Gastroesophageal sphincter (tissue), 4 donors: ENCODE measurements at regions not wholly inside any gene's neighbourhood (a gene's known extent, or its start where the extent isn't known, plus 50 kb on each side); places are given as distances from the start of the nearest gene placed in this dataset.

Source experiments
- ATAC-seq: fragments of 150-250 bp; one replicate; pipeline ENCODE4 v1.9.1; 2016; ENCODE audit warnings: mild to moderate bottlenecking, moderate library complexity
- H3K27ac ChIP-seq, 4 donors: fragments of 200-600 bp; sonication (generic) in 3 of 4; 1 replicate in 3 of 4; 2 replicates in 1 of 4; pipeline ENCODE4 v1.5.1; 2016 to 2019
- H3K27me3 ChIP-seq: fragments of 200-600 bp; sonication (generic); one replicate; pipeline ENCODE4 v1.5.1; 2019
- H3K36me3 ChIP-seq, 2 donors: fragments of 200-600 bp; sonication (generic); one replicate each; pipeline ENCODE4 v1.5.1; 2019; ENCODE audit warnings: control low read depth in 1 of 2
- H3K4me1 ChIP-seq, 3 donors: fragments of 200-600 bp; sonication (generic); 1 replicate in 2 of 3; 2 replicates in 1 of 3; pipeline ENCODE4 v1.5.1; 2016 to 2019; ENCODE audit warnings: control low read depth in 2 of 3
- H3K4me3 ChIP-seq, 2 donors: fragments of 200-600 bp; sonication (generic); one replicate each; pipeline ENCODE4 v1.5.1; 2019; ENCODE audit warnings: mild to moderate bottlenecking in 1 of 2, moderate library complexity in 1 of 2
- H3K9me3 ChIP-seq, 3 donors: fragments of 200-600 bp; sonication (generic); one replicate each; pipeline ENCODE4 v1.5.1; 2017 to 2019; ENCODE audit warnings: control low read depth in 2 of 3
- CTCF ChIP-seq, 4 experiments: fragments of 200-600 bp in 2 of 4; fragments of 450-650 bp in 2 of 4; sonication (generic) in 1 of 4; IDR thresholded peaks; one replicate each; pipeline ENCODE4 v1.5.1; 2017 to 2019; ENCODE audit warnings: antibody characterized with exemption in 4 of 4, mild to moderate bottlenecking in 2 of 4, moderate library complexity in 2 of 4
- EP300 ChIP-seq: sonication (generic); formaldehyde crosslinking; IDR thresholded peaks from one replicate; pipeline ENCODE4 v1.6.1; 2017; ENCODE audit warnings: antibody characterized with exemption, mild to moderate bottlenecking
- POLR2A ChIP-seq, 2 donors: fragments of 450-650 bp; IDR thresholded peaks; one replicate each; pipeline ENCODE4 v1.6.1; 2017; ENCODE audit warnings: antibody characterized with exemption in 2 of 2, mild to moderate bottlenecking in 2 of 2, moderate library complexity in 1 of 2
- POLR2AphosphoS5 ChIP-seq: sonication (generic); formaldehyde crosslinking; IDR thresholded peaks from one replicate; pipeline ENCODE4 v1.6.1; 2017; ENCODE audit warnings: antibody characterized with exemption
- WGBS, 2 donors: methylation state at CpG; one replicate each; pipeline ENCODE4 v1.1.5; 2018; ENCODE audit warnings: low coverage in 1 of 2; 5-methylcytosine and 5-hydroxymethylcytosine counted together

DNA sequence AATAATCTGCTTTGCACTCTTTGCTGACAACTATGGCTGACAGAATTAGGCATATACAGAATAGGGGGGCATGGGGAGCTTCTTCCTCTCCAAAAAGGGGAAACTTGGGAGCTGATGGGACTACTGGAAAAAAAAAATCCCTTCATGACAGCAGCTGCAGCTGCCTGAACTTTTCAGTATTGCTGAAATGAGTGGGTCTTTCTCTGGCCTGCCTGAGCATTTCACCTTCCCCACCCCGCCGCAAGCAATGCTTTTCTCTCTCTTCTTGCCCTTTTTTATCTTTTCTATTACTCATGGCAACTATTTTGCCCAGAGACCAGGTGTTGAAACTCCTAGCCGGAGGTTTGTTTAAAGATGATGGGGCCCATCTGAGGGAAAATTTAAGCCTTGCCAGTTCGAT lies 244.9 kb downstream of the SEMA3D start:
- H3K27me3 ChIP-seq: no peaks in the 10 kb centered on the region
- TF ChIP-seq POLR2A (IDR thresholded peaks at IDR 0.05): no peak
- TF ChIP-seq EP300: no peak
- 73 to 100% methylated on average over 3 to 4 of the region's 4 CpGs for WGBS, 2 donors
- H3K9me3 ChIP-seq: no peaks in the 10 kb centered on the region
- no peak for ATAC-seq
- no peaks in the 10 kb centered on the region for H3K36me3 ChIP-seq
- no peak overlapping the region for H3K27ac ChIP-seq
- no peak overlapping the region for H3K4me3 ChIP-seq
- H3K4me1 ChIP-seq: peaks cover 0 to 7% (median 0%) of the 10 kb centered on the region in 3 donors

DNA sequence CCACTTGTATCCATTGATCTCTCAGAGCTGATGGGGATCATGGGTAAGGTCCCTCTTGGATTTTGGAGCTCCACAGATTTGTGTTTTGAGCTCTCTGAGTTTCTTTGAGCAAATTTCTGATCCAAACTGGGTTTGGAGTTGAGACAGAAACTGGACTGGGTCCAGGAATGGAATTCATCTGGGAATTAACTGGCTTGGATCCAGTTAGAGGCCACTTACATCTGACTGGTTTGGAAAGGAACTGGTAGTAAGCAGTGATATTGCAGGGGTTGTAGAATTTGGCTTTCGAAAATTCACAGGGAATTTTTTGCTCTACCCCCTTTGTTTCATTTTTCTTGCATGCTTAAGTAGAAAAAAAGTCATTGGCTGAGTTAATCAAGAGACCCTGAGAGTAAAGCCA lies 245.6 kb downstream of the SEMA3D start:
- no peak for ATAC-seq
- Histone ChIP-seq H3K36me3 (no peaks in the 10 kb centered on the region), H3K4me1 (peaks cover 0 to 5% (median 0%) of the 10 kb centered on the region in 3 donors), H3K4me3 (no peak overlapping the region), H3K27me3 (no peaks in the 10 kb centered on the region), H3K9me3 (no peaks in the 10 kb centered on the region), H3K27ac (no peak overlapping the region)
- no peak for TF ChIP-seq EP300
- TF ChIP-seq POLR2A (IDR thresholded peaks at IDR 0.05): no peak
- TF ChIP-seq CTCF (IDR thresholded peaks at IDR 0.05): no peak
- no peak for TF ChIP-seq POLR2AphosphoS5
- 69 to 78% methylated on average over 1 of the region's 1 CpG for whole genome bisulfite sequencing, 2 donors

DNA sequence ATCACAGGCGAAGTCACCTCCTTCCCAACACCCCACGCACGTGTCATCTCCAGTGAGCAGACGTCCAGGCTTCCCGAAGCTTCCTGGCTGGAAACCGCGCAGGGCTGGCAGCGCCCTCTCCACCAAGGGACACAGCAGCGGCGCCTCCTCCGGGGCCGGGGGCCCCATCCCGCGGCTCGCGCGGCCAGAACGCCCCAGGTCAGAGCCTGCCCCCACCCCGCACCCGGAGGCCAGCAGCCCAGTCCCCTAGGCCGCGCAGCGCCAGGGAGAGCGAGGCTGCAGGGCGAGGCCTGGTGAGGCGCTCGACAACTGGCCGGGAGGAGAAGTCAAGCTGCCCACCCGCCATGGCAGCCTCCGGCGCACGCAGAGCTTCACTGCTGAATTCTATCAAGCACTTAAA lies 247.0 kb downstream of the SEMA3D start:
- WGBS, 2 donors: 97% methylated on average over 5 of the region's 32 CpGs; no CpG with 5 or more reads in 1 of the 2 donors
- H3K27ac ChIP-seq: no peak overlapping the region
- ATAC-seq: peak; percentile 16

DNA sequence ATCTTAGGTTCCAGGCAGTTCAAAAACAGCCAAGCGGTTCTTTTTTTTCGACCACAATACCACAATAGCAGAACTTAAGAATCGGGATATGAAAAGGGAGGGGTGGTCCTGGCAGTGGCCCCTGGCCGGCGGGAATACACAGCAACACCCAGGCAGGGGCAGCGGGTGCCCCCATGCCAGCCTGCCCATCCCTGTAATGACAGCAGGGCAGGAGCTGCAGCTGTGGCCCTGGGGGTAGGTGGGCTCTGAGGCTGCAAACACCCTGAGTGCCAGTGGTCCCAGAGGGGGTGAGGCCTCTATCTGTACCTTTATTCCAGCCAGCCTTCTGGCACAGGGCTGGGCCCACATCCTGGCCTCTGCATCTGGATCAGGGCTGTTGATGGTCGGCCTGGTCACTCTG lies 247.4 kb downstream of the SEMA3D start:
- H3K36me3 ChIP-seq: no peaks in the 10 kb centered on the region
- TF ChIP-seq POLR2AphosphoS5 (no peak), EP300 (no peak), POLR2A (IDR thresholded peaks at IDR 0.05) (no peak), CTCF (IDR thresholded peaks at IDR 0.05) (no peak)
- WGBS, 2 donors: 95% methylated on average over 4 of the region's 7 CpGs; no CpG with 5 or more reads in 1 of the 2 donors
- peak; percentile 31 for ATAC-seq
- no peaks in the 10 kb centered on the region for H3K27me3 ChIP-seq
- H3K9me3 ChIP-seq: no peaks in the 10 kb centered on the region
- no peak overlapping the region for H3K27ac ChIP-seq
- peaks cover 0 to 5% (median 0%) of the 10 kb centered on the region in 3 donors for H3K4me1 ChIP-seq
- H3K4me3 ChIP-seq: no peak overlapping the region

More for the DNA sequence above, 247.0 kb downstream of the SEMA3D start:
- Histone ChIP-seq H3K27me3 (no peaks in the 10 kb centered on the region), H3K4me1 (peaks cover 0 to 5% (median 0%) of the 10 kb centered on the region in 3 donors), H3K36me3 (no peaks in the 10 kb centered on the region), H3K9me3 (no peaks in the 10 kb centered on the region), H3K4me3 (no peak overlapping the region)
- TF ChIP-seq POLR2A (IDR thresholded peaks at IDR 0.05) (no peak), POLR2AphosphoS5 (no peak), EP300 (no peak), CTCF (IDR thresholded peaks at IDR 0.05) (no peak)

GRCh38 chr7:84924353-84924752 lies 262.5 kb downstream of the SEMA3D start:
- 87 to 91% methylated on average over 3 of the region's 3 CpGs for WGBS, 2 donors
- peaks cover 0 to 14% (median 0%) of the 10 kb centered on the region in 3 donors for H3K9me3 ChIP-seq
- no peaks in the 10 kb centered on the region for H3K27me3 ChIP-seq
- ATAC-seq: no peak
- no peak for TF ChIP-seq POLR2A (IDR thresholded peaks at IDR 0.05)
- no peak for TF ChIP-seq EP300
- TF ChIP-seq POLR2AphosphoS5: no peak
- TF ChIP-seq CTCF (IDR thresholded peaks at IDR 0.05): no peak
- no peaks in the 10 kb centered on the region for H3K4me1 ChIP-seq
- H3K27ac ChIP-seq: no peak overlapping the region
- no peaks in the 10 kb centered on the region for H3K36me3 ChIP-seq
- H3K4me3 ChIP-seq: no peak overlapping the region
